ENCODE measurements at regions not wholly inside any gene's neighbourhood (a gene's known extent, or its start where the extent isn't known, plus 50 kb on each side); places are given as distances from the start of the nearest gene placed in this dataset.

DNA sequence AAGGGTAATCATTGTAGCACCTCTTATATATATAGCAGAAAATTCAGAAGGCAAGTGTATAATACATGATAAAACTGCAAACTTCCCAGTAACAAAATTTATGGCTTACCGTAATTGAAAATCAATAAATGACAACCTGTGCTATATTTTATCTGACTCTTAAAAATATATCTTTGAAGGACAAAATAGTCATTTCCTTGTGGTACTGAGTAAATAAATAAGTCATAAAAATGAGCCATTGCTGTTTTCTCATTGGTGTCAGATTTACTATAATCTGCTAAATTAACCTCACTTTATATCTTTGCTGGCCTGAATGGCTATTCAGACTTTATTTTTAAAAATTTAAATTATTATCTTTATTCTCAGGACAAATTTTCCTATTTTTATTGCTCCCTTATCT, 1319.1 kb upstream of the SPRY2 start:
- TF ChIP-seq, protein P1, sequence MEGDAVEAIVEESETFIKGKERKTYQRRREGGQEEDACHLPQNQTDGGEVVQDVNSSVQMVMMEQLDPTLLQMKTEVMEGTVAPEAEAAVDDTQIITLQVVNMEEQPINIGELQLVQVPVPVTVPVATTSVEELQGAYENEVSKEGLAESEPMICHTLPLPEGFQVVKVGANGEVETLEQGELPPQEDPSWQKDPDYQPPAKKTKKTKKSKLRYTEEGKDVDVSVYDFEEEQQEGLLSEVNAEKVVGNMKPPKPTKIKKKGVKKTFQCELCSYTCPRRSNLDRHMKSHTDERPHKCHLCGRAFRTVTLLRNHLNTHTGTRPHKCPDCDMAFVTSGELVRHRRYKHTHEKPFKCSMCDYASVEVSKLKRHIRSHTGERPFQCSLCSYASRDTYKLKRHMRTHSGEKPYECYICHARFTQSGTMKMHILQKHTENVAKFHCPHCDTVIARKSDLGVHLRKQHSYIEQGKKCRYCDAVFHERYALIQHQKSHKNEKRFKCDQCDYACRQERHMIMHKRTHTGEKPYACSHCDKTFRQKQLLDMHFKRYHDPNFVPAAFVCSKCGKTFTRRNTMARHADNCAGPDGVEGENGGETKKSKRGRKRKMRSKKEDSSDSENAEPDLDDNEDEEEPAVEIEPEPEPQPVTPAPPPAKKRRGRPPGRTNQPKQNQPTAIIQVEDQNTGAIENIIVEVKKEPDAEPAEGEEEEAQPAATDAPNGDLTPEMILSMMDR (IDR thresholded peaks at IDR 0.05), result no peak
- no peak for TF ChIP-seq EZH2 (IDR thresholded peaks at IDR 0.05; ENCODE audit: borderline replicate concordance, insufficient read depth, low read depth, low read length, poor library complexity, severe bottlenecking)
